HCT116 (cell line): ENCODE measurements at regions not wholly inside any gene's neighbourhood (a gene's known extent, or its start where the extent isn't known, plus 50 kb on each side); places are given as distances from the start of the nearest gene placed in this dataset.

Experiments used
- ATAC-seq: fragments of 200-7000 bp; cut with Tn5 transposase; 2 replicates; pipeline ENCODE4 v1.9.1; 2020; ENCODE audit warnings: mild to moderate bottlenecking, moderate library complexity
- BruUV-seq: library from RNA; stranded (reverse); fragments of 400-500 nt; replicated peaks from 2 replicates; lab custom pipeline; 2021; lab: Mats Ljungman, UMichigan
- CTCF ChIA-PET: fragments of 300-600 bp; sonication (Branson Sonifier 250); formaldehyde crosslinking; loops from one replicate; lab custom pipeline; 2021; ENCODE audit warnings: antibody characterized with exemption; lab: Charles Lee
- POLR2A ChIA-PET: fragments of 300-600, 350-600 bp; sonication (Branson Sonifier 250); formaldehyde crosslinking; loops from one replicate; lab custom pipeline; 2021; ENCODE audit warnings: antibody characterized with exemption; lab: Charles Lee
- RAD21 ChIA-PET, 2 experiments: fragments of 300-600 bp; sonication (Branson Sonifier 250); formaldehyde crosslinking; loops; one replicate each; lab custom pipeline; 2023; ENCODE audit warnings: low total read pairs in 2 of 2; ENCODE audit not compliant: uncharacterized antibody in 2 of 2, unreplicated experiment in 2 of 2, low non-redundant PET in 1 of 2; lab: Charles Lee
- DNase-seq: peaks from one replicate; pipeline ENCODE4 v3.0.0-alpha.2; 2010; ENCODE audit warnings: low read depth, low spot score
- H2AFZ ChIP-seq: fragments of 200-600 bp; shearing (Covaris generic), sonication (generic); 2 replicates; pipeline ENCODE4 v1.6.1; 2017; ENCODE audit warnings: low read depth, mixed run types, mixed read lengths, antibody characterized with exemption, low read length; ENCODE audit not compliant: poor library complexity, severe bottlenecking
- H3K27ac ChIP-seq: 2 replicates; pipeline ENCODE4 v1.5.1; 2012; ENCODE audit warnings: low read depth, low read length
- H3K27me3 ChIP-seq: fragments of 200-600 bp; sonication (generic); 2 replicates; pipeline ENCODE4 v1.6.1; 2016; ENCODE audit warnings: mixed run types, low read length, mixed read lengths; ENCODE audit not compliant: insufficient read depth
- H3K36me3 ChIP-seq, 2 experiments: fragments of 200-500 bp in 1 of 2; fragments of 200-600 bp in 1 of 2; sonication (Bioruptor generic) in 1 of 2; sonication (generic) in 1 of 2; 2 replicates each; pipeline versions ENCODE4 v1.5.1 to v1.6.1; 2014 to 2016; ENCODE audit warnings: low read length in 2 of 2, inconsistent platforms in 1 of 2, mixed read lengths in 1 of 2, mixed run types in 1 of 2; ENCODE audit not compliant: insufficient read depth in 2 of 2, control insufficient read depth in 1 of 2
- H3K4me1 ChIP-seq, 2 experiments: fragments of 200-600 bp in 1 of 2; sonication (generic) in 1 of 2; 2 replicates each; pipeline versions ENCODE4 v1.5.1 to v1.6.1; 2012 to 2017; ENCODE audit warnings: low read length in 2 of 2, inconsistent platforms in 1 of 2, mild to moderate bottlenecking in 1 of 2, mixed read lengths in 1 of 2, mixed run types in 1 of 2, moderate library complexity in 1 of 2; ENCODE audit not compliant: insufficient read depth in 2 of 2, control insufficient read depth in 1 of 2
- H3K4me2 ChIP-seq: fragments of 200-600 bp; sonication (generic); 2 replicates; pipeline ENCODE4 v1.6.1; 2017; ENCODE audit warnings: mixed run types, low read length, mixed read lengths
- H3K4me3 ChIP-seq, 2 experiments: fragments of 200-600 bp in 1 of 2; sonication (generic) in 1 of 2; replicated peaks in 1 of 2; 2 replicates each; pipeline ENCODE4 v1.5.1; 2011 to 2016; ENCODE audit warnings: low read length in 2 of 2, control low read depth in 1 of 2, low read depth in 1 of 2, mild to moderate bottlenecking in 1 of 2, mixed read lengths in 1 of 2, mixed run types in 1 of 2
- H3K79me2 ChIP-seq: fragments of 200-600 bp; sonication (generic); 2 replicates; pipeline ENCODE4 v1.6.1; 2017; ENCODE audit warnings: mild to moderate bottlenecking, mixed run types, low read length, moderate library complexity, mixed read lengths; ENCODE audit not compliant: insufficient read depth
- H3K9ac ChIP-seq: fragments of 200-600 bp; sonication (generic); 2 replicates; pipeline ENCODE4 v1.6.1; 2016; ENCODE audit warnings: low read length, mixed read lengths
- H3K9me2 ChIP-seq: fragments of 200-600 bp; sonication (generic), shearing (Covaris generic); 2 replicates; pipeline ENCODE4 v1.6.1; 2017; ENCODE audit warnings: mixed run types, mild to moderate bottlenecking, moderate library complexity; ENCODE audit not compliant: insufficient read depth
- H3K9me3 ChIP-seq, 2 experiments: fragments of 200-500 bp in 1 of 2; fragments of 200-600 bp in 1 of 2; sonication (Bioruptor generic) in 1 of 2; sonication (generic) in 1 of 2; 2 replicates each; pipeline ENCODE4 v1.6.1; 2014 to 2017; ENCODE audit warnings: low read length in 2 of 2, mixed read lengths in 2 of 2, inconsistent platforms in 1 of 2, low read depth in 1 of 2, mild to moderate bottlenecking in 1 of 2, mixed run types in 1 of 2, moderate library complexity in 1 of 2; ENCODE audit not compliant: control insufficient read depth in 1 of 2, insufficient read depth in 1 of 2
- H4K20me1 ChIP-seq: fragments of 200-600 bp; sonication (generic), shearing (Covaris generic); 2 replicates; pipeline ENCODE4 v1.6.1; 2017; ENCODE audit warnings: mixed run types, mild to moderate bottlenecking, moderate library complexity; ENCODE audit not compliant: insufficient read depth
- ATF3 ChIP-seq: IDR thresholded peaks from 2 replicates; pipeline ENCODE4 v1.6.1; 2012
- CBX3 ChIP-seq: IDR thresholded peaks from 2 replicates; pipeline ENCODE4 v1.6.1; 2012; ENCODE audit warnings: low read depth
- CEBPB ChIP-seq: IDR thresholded peaks from 2 replicates; pipeline ENCODE4 v1.6.1; 2012; ENCODE audit warnings: low read depth
- EZH2 ChIP-seq: fragments of 200-600 bp; sonication (generic); IDR thresholded peaks from 2 replicates; pipeline ENCODE4 v1.6.1; 2017; ENCODE audit warnings: antibody characterized with exemption, mixed run types
- EZH2phosphoT487 ChIP-seq: fragments of 200-600 bp; IDR thresholded peaks from 2 replicates; pipeline ENCODE4 v1.6.1; 2018; ENCODE audit warnings: antibody characterized with exemption, borderline replicate concordance
- MAX ChIP-seq: IDR thresholded peaks from 2 replicates; pipeline ENCODE4 v1.6.1; 2012
- RAD21 ChIP-seq: IDR thresholded peaks from 2 replicates; pipeline ENCODE4 v1.6.1; 2012; ENCODE audit warnings: low read depth, mild to moderate bottlenecking
- SP1 ChIP-seq: IDR thresholded peaks from 2 replicates; pipeline ENCODE4 v1.6.1; 2012; ENCODE audit warnings: low read depth
- SRF ChIP-seq: IDR thresholded peaks from 2 replicates; pipeline ENCODE4 v1.6.1; 2012; ENCODE audit warnings: low read depth
- TCF7L2 ChIP-seq: IDR thresholded peaks from 2 replicates; pipeline ENCODE4 v1.7.0; 2011; ENCODE audit warnings: borderline replicate concordance, inconsistent platforms; ENCODE audit not compliant: insufficient read depth, insufficient read length; ENCODE audit errors: extremely low read depth
- YY1 ChIP-seq: IDR thresholded peaks from 2 replicates; pipeline ENCODE4 v1.6.1; 2011; ENCODE audit warnings: low read length, low read depth, moderate library complexity, mild to moderate bottlenecking; ENCODE audit not compliant: insufficient replicate concordance; ENCODE audit errors: extremely low read depth
- ZNF274 ChIP-seq: fragments of 200-500 bp; sonication (Bioruptor generic); IDR thresholded peaks from 2 replicates; pipeline ENCODE4 v1.6.1; 2014; ENCODE audit warnings: mild to moderate bottlenecking, low read depth, low read length, inconsistent platforms
- intact Hi-C: fragments of 100-400 bp; cut with micrococcal nuclease; formaldehyde crosslinking; loops from 2 replicates; pipeline ENCODE4 v1.10.0; 2022

GRCh38 chr1:228898582-228898992 is 163.3 kb downstream of the RHOU start:
- no peak for TF ChIP-seq ATF3
- no peak for TF ChIP-seq EZH2phosphoT487
- TF ChIP-seq CEBPB: no peak
- no peak for TF ChIP-seq CBX3
- TF ChIP-seq YY1: no peak
- no peak for TF ChIP-seq SP1
- no peak for TF ChIP-seq RAD21
- no peak for TF ChIP-seq EZH2
- TF ChIP-seq MAX: no peak
- no peak for TF ChIP-seq ZNF274
- TF ChIP-seq TCF7L2: no peak
- no peak for TF ChIP-seq SRF
- Histone ChIP-seq H3K27me3 (0 out of 2 replicates have a peak, but pooled peaks cover 2% of the 10 kb centered on the region), H3K9me2 (no peaks in the 10 kb centered on the region), H3K79me2 (no peaks in the 10 kb centered on the region), H3K4me1 (peaks cover 11 to 13% of the 10 kb centered on the region in 2 experiments), H4K20me1 (no peaks in the 10 kb centered on the region), H3K27ac (no peak overlapping the region), H3K4me2 (no peak overlapping the region), H3K9me3 (no peaks in the 10 kb centered on the region), H3K9ac (no peak overlapping the region), H3K4me3 (no peak overlapping the region), H2AFZ (no peak overlapping the region), H3K36me3 (no peaks in the 10 kb centered on the region)
- no peak for ATAC-seq
- no peak for DNase-seq
- BruUV-seq: no TSS peak
- CTCF ChIA-PET: no interaction called here
- POLR2A ChIA-PET: no interaction called here
- RAD21 ChIA-PET: no interaction called here
- intact Hi-C loops: no loop called here
